Nephron (organoid): ENCODE measurements at regions not wholly inside any gene's neighbourhood (a gene's known extent, or its start where the extent isn't known, plus 50 kb on each side); places are given as distances from the start of the nearest gene placed in this dataset.

Experiments used
- H3K27ac Mint-ChIP-seq, 3 experiments: 2 replicates each; pipeline ENCODE4 v1.8.0; 2020; ENCODE audit warnings: mixed read lengths in 3 of 3, mild to moderate bottlenecking in 2 of 3, moderate library complexity in 1 of 3
- H3K27me3 Mint-ChIP-seq: 2 replicates; pipeline ENCODE4 v1.8.0; 2021; ENCODE audit warnings: low read depth, mild to moderate bottlenecking, moderate library complexity, mixed read lengths
- H3K36me3 Mint-ChIP-seq: 2 replicates; pipeline ENCODE4 v1.8.0; 2020; ENCODE audit warnings: low read depth, mixed read lengths
- H3K4me1 Mint-ChIP-seq: 2 replicates; pipeline ENCODE4 v1.8.0; 2020; ENCODE audit warnings: mixed read lengths
- H3K4me3 Mint-ChIP-seq, 3 experiments: 2 replicates each; pipeline ENCODE4 v1.8.0; 2020; ENCODE audit warnings: mild to moderate bottlenecking in 3 of 3, mixed read lengths in 3 of 3, moderate library complexity in 2 of 3
- H3K9me3 Mint-ChIP-seq: 2 replicates; pipeline ENCODE4 v1.8.0; 2020; ENCODE audit warnings: mixed read lengths
- TF ChIP-seq, protein P1 (sequence below), 3 experiments: fragments of 200-600 bp; sonication (generic); IDR thresholded peaks; one replicate each; pipeline ENCODE4 v1.5.0; 2021; ENCODE audit warnings: antibody characterized with exemption in 3 of 3; ENCODE audit not compliant: unreplicated experiment in 3 of 3

- TF ChIP-seq, protein P1, sequence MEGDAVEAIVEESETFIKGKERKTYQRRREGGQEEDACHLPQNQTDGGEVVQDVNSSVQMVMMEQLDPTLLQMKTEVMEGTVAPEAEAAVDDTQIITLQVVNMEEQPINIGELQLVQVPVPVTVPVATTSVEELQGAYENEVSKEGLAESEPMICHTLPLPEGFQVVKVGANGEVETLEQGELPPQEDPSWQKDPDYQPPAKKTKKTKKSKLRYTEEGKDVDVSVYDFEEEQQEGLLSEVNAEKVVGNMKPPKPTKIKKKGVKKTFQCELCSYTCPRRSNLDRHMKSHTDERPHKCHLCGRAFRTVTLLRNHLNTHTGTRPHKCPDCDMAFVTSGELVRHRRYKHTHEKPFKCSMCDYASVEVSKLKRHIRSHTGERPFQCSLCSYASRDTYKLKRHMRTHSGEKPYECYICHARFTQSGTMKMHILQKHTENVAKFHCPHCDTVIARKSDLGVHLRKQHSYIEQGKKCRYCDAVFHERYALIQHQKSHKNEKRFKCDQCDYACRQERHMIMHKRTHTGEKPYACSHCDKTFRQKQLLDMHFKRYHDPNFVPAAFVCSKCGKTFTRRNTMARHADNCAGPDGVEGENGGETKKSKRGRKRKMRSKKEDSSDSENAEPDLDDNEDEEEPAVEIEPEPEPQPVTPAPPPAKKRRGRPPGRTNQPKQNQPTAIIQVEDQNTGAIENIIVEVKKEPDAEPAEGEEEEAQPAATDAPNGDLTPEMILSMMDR (IDR thresholded peaks at IDR 0.05; ENCODE audit: unreplicated experiment in 3 of 3) = no peak
- H3K27ac Mint-ChIP-seq = no peak overlapping the region
- no peaks in the 10 kb centered on the region for H3K36me3 Mint-ChIP-seq
- H3K4me3 Mint-ChIP-seq = no peak overlapping the region
- no peaks in the 10 kb centered on the region for H3K27me3 Mint-ChIP-seq
- H3K9me3 Mint-ChIP-seq = peaks cover 40% of the 10 kb centered on the region
- H3K4me1 Mint-ChIP-seq = no peaks in the 10 kb centered on the region
Measured at GRCh38 chr17:22443061-22443460, 750.7 kb downstream of the KCNJ18 start.

- no peak overlapping the region for H3K27ac Mint-ChIP-seq
- H3K9me3 Mint-ChIP-seq = peaks cover 45% of the 10 kb centered on the region
- no peak overlapping the region for H3K4me3 Mint-ChIP-seq
- H3K36me3 Mint-ChIP-seq = peaks cover 4% of the 10 kb centered on the region
- H3K27me3 Mint-ChIP-seq = no peaks in the 10 kb centered on the region
- H3K4me1 Mint-ChIP-seq = no peaks in the 10 kb centered on the region
- TF ChIP-seq, protein P1 (IDR thresholded peaks at IDR 0.05; ENCODE audit: unreplicated experiment in 3 of 3) = no peak
Measured at GRCh38 chr17:22453181-22453580, 760.9 kb downstream of the KCNJ18 start.

DNA sequence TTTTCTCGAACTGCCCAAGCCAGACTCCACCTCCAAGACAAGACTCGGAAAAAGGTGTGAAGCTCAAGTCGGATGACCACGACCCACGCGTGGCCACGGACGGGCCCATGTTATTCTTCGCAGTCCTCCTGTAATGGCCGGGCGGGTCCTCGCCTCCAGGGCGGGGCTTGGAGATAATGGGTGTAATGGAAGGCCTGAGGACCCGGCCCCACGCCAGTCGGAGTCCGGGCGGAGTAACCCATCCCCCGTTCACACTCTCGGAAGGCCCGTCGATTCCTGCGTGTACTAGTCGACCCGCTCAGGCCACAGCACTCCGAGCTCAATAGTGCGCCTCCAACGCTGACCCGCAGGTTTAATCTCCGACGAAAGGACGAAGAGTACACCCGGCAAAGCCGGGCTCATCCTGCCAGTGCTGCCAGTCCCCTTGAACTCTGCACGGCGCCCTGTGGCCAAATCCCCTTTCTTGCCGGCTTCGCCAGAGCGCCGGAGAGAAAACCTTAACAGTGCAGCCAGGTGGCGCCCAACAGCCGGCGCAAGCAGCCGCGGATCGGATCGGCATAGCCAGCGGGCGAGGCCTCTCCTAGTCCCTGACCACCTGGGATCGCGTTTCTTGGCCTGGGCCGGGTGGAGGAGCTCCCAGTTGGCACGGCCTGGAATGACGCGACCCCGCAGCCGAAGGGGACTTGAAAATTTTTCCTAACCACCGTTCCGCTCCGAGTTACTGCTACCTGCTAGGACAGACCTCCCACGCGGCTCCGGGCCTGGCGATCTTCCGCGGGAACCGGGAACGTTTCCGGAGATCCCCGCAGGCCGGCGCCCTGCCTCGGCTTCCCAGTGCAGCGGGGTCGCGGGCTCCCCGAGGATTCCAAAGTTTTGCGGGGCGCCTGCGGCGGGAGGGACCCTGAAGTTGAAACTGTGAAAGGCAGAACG, 762.0 kb downstream of the KCNJ18 start:
- no peaks in the 10 kb centered on the region for H3K27me3 Mint-ChIP-seq
- TF ChIP-seq, protein P1 (IDR thresholded peaks at IDR 0.05; ENCODE audit: unreplicated experiment in 3 of 3) = no peak
- no peak overlapping the region for H3K4me3 Mint-ChIP-seq
- H3K27ac Mint-ChIP-seq = no peak overlapping the region
- H3K9me3 Mint-ChIP-seq = peaks cover 42% of the 10 kb centered on the region
- H3K4me1 Mint-ChIP-seq = no peaks in the 10 kb centered on the region
- peaks cover 4% of the 10 kb centered on the region for H3K36me3 Mint-ChIP-seq

- no peak overlapping the region for H3K27ac Mint-ChIP-seq
Measured at GRCh38 chr17:22459331-22459952, 767.1 kb downstream of the KCNJ18 start.

DNA sequence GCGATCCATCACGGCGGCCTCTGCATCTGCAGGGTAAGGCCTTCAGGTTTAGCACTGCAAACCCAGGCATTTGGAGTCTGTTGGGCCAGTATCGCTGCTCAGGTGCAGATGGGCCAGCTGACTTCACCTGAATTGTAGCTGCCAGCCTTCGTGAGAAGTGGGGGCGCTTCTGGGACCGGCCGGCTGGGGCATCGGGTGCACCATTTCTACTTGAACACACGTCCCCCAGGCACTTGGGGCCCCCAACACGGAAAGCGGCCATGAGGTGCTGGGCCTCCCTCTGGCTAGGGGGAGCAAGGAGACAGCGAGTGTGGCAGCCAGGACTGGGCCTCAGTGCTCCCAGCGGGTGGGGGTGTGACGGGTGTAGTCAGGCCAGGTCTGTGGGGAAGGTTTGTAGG, 767.6 kb downstream of the KCNJ18 start:
- H3K9me3 Mint-ChIP-seq = peaks cover 57% of the 10 kb centered on the region
- H3K36me3 Mint-ChIP-seq = peaks cover 6% of the 10 kb centered on the region
- no peak overlapping the region for H3K4me3 Mint-ChIP-seq
- no peaks in the 10 kb centered on the region for H3K4me1 Mint-ChIP-seq
- no peaks in the 10 kb centered on the region for H3K27me3 Mint-ChIP-seq
- H3K27ac Mint-ChIP-seq = no peak overlapping the region
- TF ChIP-seq, protein P1 (IDR thresholded peaks at IDR 0.05; ENCODE audit: unreplicated experiment in 3 of 3) = no peak

More at GRCh38 chr17:22459331-22459952, 767.1 kb downstream of the KCNJ18 start:
- Mint-ChIP-seq H3K9me3 (peaks cover 56% of the 10 kb centered on the region), H3K27me3 (no peaks in the 10 kb centered on the region), H3K36me3 (peaks cover 6% of the 10 kb centered on the region), H3K4me1 (no peaks in the 10 kb centered on the region), H3K4me3 (no peak overlapping the region)
- TF ChIP-seq, protein P1 (IDR thresholded peaks at IDR 0.05; ENCODE audit: unreplicated experiment in 3 of 3) = no peak
